ENCODE measurements at regions not wholly inside any gene's neighbourhood (a gene's known extent, or its start where the extent isn't known, plus 50 kb on each side); places are given as distances from the start of the nearest gene placed in this dataset.

- no peak overlapping the region for H3K27ac ChIP-seq
- no peak for DNase-seq
- no peak for TF ChIP-seq CTCF (IDR thresholded peaks at IDR 0.05)
Measured at GRCh38 chr2:79453918-79454317, 58.9 kb upstream of the CTNNA2 start.

GRCh38 chr2:79452651-79453050, 60.2 kb upstream of the CTNNA2 start:
- H3K27me3 ChIP-seq, result no peaks in the 10 kb centered on the region
- H3K9me3 ChIP-seq, result no peaks in the 10 kb centered on the region
- TF ChIP-seq CTCF (IDR thresholded peaks at IDR 0.05), result no peak
- no peaks in the 10 kb centered on the region for H3K36me3 ChIP-seq
- no peak overlapping the region for H3K4me3 ChIP-seq
- intact Hi-C loops (cut with DNase I; ENCODE audit: low total_unique reads), result no loop called here
- H3K27ac ChIP-seq, result no peak overlapping the region
- no peaks in the 10 kb centered on the region for H3K4me1 ChIP-seq
- no peak for DNase-seq

More at GRCh38 chr2:79453918-79454317, 58.9 kb upstream of the CTNNA2 start:
- intact Hi-C loops (cut with DNase I; ENCODE audit: low total_unique reads), result no loop called here
- Histone ChIP-seq H3K36me3 (no peaks in the 10 kb centered on the region), H3K9me3 (no peaks in the 10 kb centered on the region), H3K4me1 (no peaks in the 10 kb centered on the region), H3K27me3 (no peaks in the 10 kb centered on the region), H3K4me3 (no peak overlapping the region)

DNA sequence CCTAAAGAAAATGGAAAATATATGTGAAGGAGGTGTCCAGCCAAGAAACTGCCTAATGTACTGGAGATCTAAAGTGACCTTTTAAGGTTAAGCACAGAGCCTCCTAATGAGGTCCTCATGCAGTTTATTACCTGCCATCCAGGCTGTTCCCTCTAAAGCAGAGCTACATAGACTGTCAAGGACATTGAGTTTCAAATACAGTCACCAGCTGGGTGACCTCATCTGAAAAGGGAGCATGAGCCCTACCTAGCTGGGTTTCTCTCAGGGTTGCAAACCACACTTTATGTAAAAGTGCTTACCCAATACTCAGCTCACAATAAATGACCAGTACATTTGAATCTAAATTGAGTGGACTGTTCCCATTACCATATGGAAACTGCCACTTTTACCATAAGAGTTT, 65.4 kb upstream of the CTNNA2 start:
- Histone ChIP-seq H3K27me3 (no peaks in the 10 kb centered on the region), H3K9me3 (no peaks in the 10 kb centered on the region), H3K27ac (no peak overlapping the region), H3K36me3 (no peaks in the 10 kb centered on the region), H3K4me3 (no peak overlapping the region), H3K4me1 (no peaks in the 10 kb centered on the region)
- no peak for TF ChIP-seq CTCF (IDR thresholded peaks at IDR 0.05)
- intact Hi-C loops (cut with DNase I; ENCODE audit: low total_unique reads), result no loop called here
- DNase-seq, result no peak

DNA sequence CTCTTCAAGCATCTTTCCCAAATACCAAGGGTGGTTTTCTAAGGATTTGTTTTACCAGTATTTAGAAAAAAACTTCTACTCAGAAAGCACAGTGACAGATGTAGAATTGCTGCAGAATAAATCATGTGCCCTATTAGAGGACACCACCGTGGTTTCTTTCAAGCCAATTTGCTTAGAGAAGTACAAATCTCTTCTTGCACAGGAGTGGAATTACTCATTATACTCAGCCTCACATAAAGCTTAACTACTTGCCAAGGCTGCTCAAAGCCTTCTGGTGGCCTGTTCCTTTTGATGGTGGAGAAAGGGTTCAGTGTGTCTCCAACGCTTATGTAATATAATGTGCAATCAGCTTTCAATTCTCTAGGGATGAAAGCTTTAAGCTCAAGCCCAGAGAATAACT, 66.5 kb upstream of the CTNNA2 start:
- Histone ChIP-seq H3K4me3 (no peak overlapping the region), H3K27ac (no peak overlapping the region), H3K9me3 (no peaks in the 10 kb centered on the region), H3K36me3 (no peaks in the 10 kb centered on the region), H3K4me1 (no peaks in the 10 kb centered on the region), H3K27me3 (no peaks in the 10 kb centered on the region)
- DNase-seq, result no peak
- no peak for TF ChIP-seq CTCF (IDR thresholded peaks at IDR 0.05)
- intact Hi-C loops (cut with DNase I; ENCODE audit: low total_unique reads), result no loop called here

DNA sequence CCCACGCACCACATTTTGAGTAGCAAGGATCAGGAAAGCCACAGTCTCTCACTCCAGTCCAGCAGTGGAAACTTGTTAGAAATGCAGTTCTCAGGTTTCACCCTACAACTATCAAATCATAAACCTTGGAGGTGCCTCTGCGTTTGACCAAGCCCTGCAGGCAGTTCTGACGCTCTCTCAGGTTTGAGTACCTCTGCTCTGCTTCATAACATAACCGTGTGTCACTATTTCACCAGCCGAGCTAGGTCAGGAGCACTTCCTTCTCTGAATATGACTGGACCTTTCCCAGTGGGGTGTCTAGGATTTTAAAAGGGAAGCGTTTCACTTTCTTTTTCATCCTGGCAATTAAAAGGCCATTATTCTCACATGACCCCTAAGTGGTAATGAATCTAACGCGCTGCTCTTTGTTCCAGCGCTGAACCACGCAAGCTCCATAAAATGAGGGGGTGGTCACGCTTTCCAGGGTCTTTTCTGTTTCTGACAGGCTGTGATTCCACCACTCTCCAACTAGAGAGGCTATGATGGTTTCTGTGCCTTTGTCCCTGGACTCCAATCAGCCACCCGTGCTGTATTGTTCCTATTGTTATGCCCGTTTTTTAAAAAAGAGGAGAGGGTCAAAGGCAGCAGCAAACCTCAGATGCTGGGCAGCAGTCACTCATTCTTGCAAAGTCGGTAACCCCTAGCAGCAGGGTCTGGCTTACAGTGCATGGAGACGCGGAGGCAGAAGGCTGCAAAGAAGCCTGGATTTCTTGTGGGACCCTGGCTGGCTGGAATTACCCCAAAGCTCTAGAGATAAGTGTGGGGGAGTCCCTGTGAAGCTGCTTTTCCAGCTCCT, 75.2 kb upstream of the CTNNA2 start:
- TF ChIP-seq CTCF (IDR thresholded peaks at IDR 0.05), result no peak
- Histone ChIP-seq H3K9me3 (no peaks in the 10 kb centered on the region), H3K36me3 (no peaks in the 10 kb centered on the region), H3K4me3 (no peak overlapping the region), H3K27me3 (no peaks in the 10 kb centered on the region), H3K27ac (no peak overlapping the region), H3K4me1 (no peaks in the 10 kb centered on the region)
- no peak for DNase-seq
- intact Hi-C loops (cut with DNase I; ENCODE audit: low total_unique reads), result no loop called here
